Left lung (tissue), 4 donors: ENCODE measurements at regions not wholly inside any gene's neighbourhood (a gene's known extent, or its start where the extent isn't known, plus 50 kb on each side); places are given as distances from the start of the nearest gene placed in this dataset.

Experiments used
- ATAC-seq: fragments of 200-7000 bp; cut with Tn5 transposase; one replicate; pipeline ENCODE4 v1.9.1; 2020; ENCODE audit warnings: moderate library complexity
- DNase-seq, 4 donors: peaks; one replicate each; pipeline ENCODE4 v3.0.0-alpha.2; 2013 to 2020
- H3K27ac ChIP-seq, 2 donors: fragments of 200-600 bp; sonication (generic) in 1 of 2; one replicate each; pipeline versions ENCODE4 v1.5.0 to v1.8.0; 2020 to 2021
- H3K27me3 ChIP-seq, 2 donors: fragments of 200-600 bp; sonication (generic) in 1 of 2; one replicate each; pipeline versions ENCODE4 v1.5.0 to v1.8.0; 2020 to 2021
- H3K36me3 ChIP-seq, 2 donors: fragments of 200-600 bp; sonication (generic) in 1 of 2; one replicate each; pipeline versions ENCODE4 v1.5.0 to v1.8.0; 2020 to 2021
- H3K4me1 ChIP-seq, 2 donors: fragments of 200-600 bp; one replicate each; pipeline ENCODE4 v1.8.0; 2021
- H3K4me3 ChIP-seq, 2 donors: fragments of 200-600 bp; sonication (generic) in 1 of 2; one replicate each; pipeline versions ENCODE4 v1.5.0 to v1.8.0; 2020 to 2021; ENCODE audit warnings: mild to moderate bottlenecking in 1 of 2
- H3K9me3 ChIP-seq, 2 donors: fragments of 200-600 bp; sonication (generic) in 1 of 2; one replicate each; pipeline versions ENCODE4 v1.5.0 to v1.8.0; 2020 to 2021
- CTCF ChIP-seq, 2 donors: fragments of 200-600 bp; sonication (generic) in 1 of 2; IDR thresholded peaks; one replicate each; pipeline versions ENCODE4 v1.5.0 to v1.8.0; 2021; ENCODE audit warnings: antibody characterized with exemption in 2 of 2
- intact Hi-C, 2 donors: fragments of 100-400 bp; cut with DNase I; formaldehyde crosslinking; loops; one replicate each; pipeline versions ENCODE4 v1.11.2 to v1.14.2; 2022
- donor health status: DM: no; HTN: yes; CAD: no.
- donor health status: DM: no; HTN: no; CAD: no.

GRCh38 chr11:70807195-70807543 is 408.8 kb downstream of the CTTN start:
- no peak for ATAC-seq
- H3K36me3 ChIP-seq, result no peaks in the 10 kb centered on the region
- intact Hi-C loops, result no loop called here
- H3K27ac ChIP-seq, result no peak overlapping the region
- no peak for TF ChIP-seq CTCF (IDR thresholded peaks at IDR 0.05)
- no peaks in the 10 kb centered on the region for H3K4me1 ChIP-seq
- H3K9me3 ChIP-seq, result no peaks in the 10 kb centered on the region
- peak in 1 of 4 donors; percentile 66 for DNase-seq
- H3K27me3 ChIP-seq, result peaks cover 0 to 13% of the 10 kb centered on the region in 2 donors
- no peak overlapping the region for H3K4me3 ChIP-seq

- Histone ChIP-seq H3K4me1 (no peaks in the 10 kb centered on the region), H3K27ac (no peak overlapping the region), H3K4me3 (no peak overlapping the region), H3K27me3 (peaks cover 0 to 7% of the 10 kb centered on the region in 2 donors), H3K36me3 (no peaks in the 10 kb centered on the region), H3K9me3 (no peaks in the 10 kb centered on the region)
- peak in 1 of 4 donors; percentile 53 for DNase-seq
- TF ChIP-seq CTCF (IDR thresholded peaks at IDR 0.05), result no peak
- ATAC-seq, result no peak
- intact Hi-C loops, result no loop called here
Measured at GRCh38 chr11:70808686-70809375, 410.5 kb downstream of the CTTN start.

GRCh38 chr11:70810133-70810532 is 411.8 kb downstream of the CTTN start:
- H3K27ac ChIP-seq, result no peak overlapping the region

GRCh38 chr11:70810681-70811080 is 412.4 kb downstream of the CTTN start:
- DNase-seq (no peak), ATAC-seq (no peak)
- TF ChIP-seq CTCF (IDR thresholded peaks at IDR 0.05), result no peak
- Histone ChIP-seq H3K4me1 (no peaks in the 10 kb centered on the region), H3K36me3 (no peaks in the 10 kb centered on the region), H3K4me3 (no peak overlapping the region), H3K27me3 (no peaks in the 10 kb centered on the region), H3K9me3 (no peaks in the 10 kb centered on the region), H3K27ac (no peak overlapping the region)
- intact Hi-C loops, result no loop called here

More at GRCh38 chr11:70810133-70810532, 411.8 kb downstream of the CTTN start:
- Histone ChIP-seq H3K36me3 (no peaks in the 10 kb centered on the region), H3K9me3 (no peaks in the 10 kb centered on the region), H3K4me3 (no peak overlapping the region), H3K4me1 (no peaks in the 10 kb centered on the region), H3K27me3 (no peaks in the 10 kb centered on the region)
- no peak for TF ChIP-seq CTCF (IDR thresholded peaks at IDR 0.05)
- ATAC-seq, result no peak
- intact Hi-C loops, result no loop called here
- no peak for DNase-seq

GRCh38 chr11:70811483-70811882 is 413.2 kb downstream of the CTTN start:
- H3K27me3 ChIP-seq, result no peaks in the 10 kb centered on the region
- no peaks in the 10 kb centered on the region for H3K4me1 ChIP-seq
- H3K9me3 ChIP-seq, result no peaks in the 10 kb centered on the region
- DNase-seq (no peak), ATAC-seq (no peak)
- no peak overlapping the region for H3K4me3 ChIP-seq
- H3K27ac ChIP-seq, result no peak overlapping the region
- TF ChIP-seq CTCF (IDR thresholded peaks at IDR 0.05), result no peak
- H3K36me3 ChIP-seq, result no peaks in the 10 kb centered on the region
- intact Hi-C loops, result no loop called here
